ENCODE measurements at regions not wholly inside any gene's neighbourhood (a gene's known extent, or its start where the extent isn't known, plus 50 kb on each side); places are given as distances from the start of the nearest gene placed in this dataset.

GRCh38 chr2:107618769-107619168 is 207.9 kb upstream of the RGPD4 start:
- H3K4me3 ChIP-seq (ENCODE audit: low read length): no peak overlapping the region
- H3K27me3 ChIP-seq (ENCODE audit: control insufficient read depth in 1 of 2, insufficient read depth in 2 of 2, low read length in 2 of 2): no peaks in the 10 kb centered on the region
- peaks cover 0 to 7% of the 10 kb centered on the region in 2 experiments for H3K9me3 ChIP-seq (ENCODE audit: control insufficient read depth in 1 of 2, insufficient read depth in 1 of 2, low read length in 2 of 2)
- no peaks in the 10 kb centered on the region for H3K4me1 Mint-ChIP-seq (ENCODE audit: low read depth)
- no peak overlapping the region for H3K27ac Mint-ChIP-seq
- H3K4me3 Mint-ChIP-seq: no peak overlapping the region
- H3K9me3 Mint-ChIP-seq: no peaks in the 10 kb centered on the region
- CTCF ChIA-PET: no interaction called here
- H3K27me3 Mint-ChIP-seq: no peaks in the 10 kb centered on the region
- no peaks in the 10 kb centered on the region for H3K36me3 Mint-ChIP-seq (ENCODE audit: low read depth)
- no peak for ATAC-seq (ENCODE audit: poor library complexity)
- H3K27ac ChIP-seq (ENCODE audit: low read depth in 1 of 2, low read length in 2 of 2): no peak overlapping the region
- no peak for DNase-seq
- TF ChIP-seq, protein P1, sequence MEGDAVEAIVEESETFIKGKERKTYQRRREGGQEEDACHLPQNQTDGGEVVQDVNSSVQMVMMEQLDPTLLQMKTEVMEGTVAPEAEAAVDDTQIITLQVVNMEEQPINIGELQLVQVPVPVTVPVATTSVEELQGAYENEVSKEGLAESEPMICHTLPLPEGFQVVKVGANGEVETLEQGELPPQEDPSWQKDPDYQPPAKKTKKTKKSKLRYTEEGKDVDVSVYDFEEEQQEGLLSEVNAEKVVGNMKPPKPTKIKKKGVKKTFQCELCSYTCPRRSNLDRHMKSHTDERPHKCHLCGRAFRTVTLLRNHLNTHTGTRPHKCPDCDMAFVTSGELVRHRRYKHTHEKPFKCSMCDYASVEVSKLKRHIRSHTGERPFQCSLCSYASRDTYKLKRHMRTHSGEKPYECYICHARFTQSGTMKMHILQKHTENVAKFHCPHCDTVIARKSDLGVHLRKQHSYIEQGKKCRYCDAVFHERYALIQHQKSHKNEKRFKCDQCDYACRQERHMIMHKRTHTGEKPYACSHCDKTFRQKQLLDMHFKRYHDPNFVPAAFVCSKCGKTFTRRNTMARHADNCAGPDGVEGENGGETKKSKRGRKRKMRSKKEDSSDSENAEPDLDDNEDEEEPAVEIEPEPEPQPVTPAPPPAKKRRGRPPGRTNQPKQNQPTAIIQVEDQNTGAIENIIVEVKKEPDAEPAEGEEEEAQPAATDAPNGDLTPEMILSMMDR (IDR thresholded peaks at IDR 0.05): no peak
- intact Hi-C loops (cut with DNase I, micrococcal nuclease): no loop called here
- H3K36me3 ChIP-seq (ENCODE audit: insufficient read depth, low read length): no peaks in the 10 kb centered on the region
- POLR2A ChIA-PET: no interaction called here
- no peaks in the 10 kb centered on the region for H3K4me1 ChIP-seq (ENCODE audit: insufficient read depth, low read length)

- no peaks in the 10 kb centered on the region for H3K36me3 ChIP-seq (ENCODE audit: insufficient read depth, low read length)
- TF ChIP-seq, protein P1 (IDR thresholded peaks at IDR 0.05): no peak
- H3K4me3 Mint-ChIP-seq: no peak overlapping the region
- H3K4me1 ChIP-seq (ENCODE audit: insufficient read depth, low read length): no peaks in the 10 kb centered on the region
- ChIA-PET POLR2A (no interaction called here), CTCF (no interaction called here)
- H3K4me3 ChIP-seq (ENCODE audit: low read length): no peak overlapping the region
- H3K36me3 Mint-ChIP-seq (ENCODE audit: low read depth): no peaks in the 10 kb centered on the region
- no peaks in the 10 kb centered on the region for H3K4me1 Mint-ChIP-seq (ENCODE audit: low read depth)
- no peak overlapping the region for H3K27ac ChIP-seq (ENCODE audit: low read depth in 1 of 2, low read length in 2 of 2)
- H3K27me3 Mint-ChIP-seq: no peaks in the 10 kb centered on the region
- DNase-seq (no peak), ATAC-seq (ENCODE audit: poor library complexity) (no peak)
- intact Hi-C loops (cut with DNase I, micrococcal nuclease): no loop called here
- H3K27ac Mint-ChIP-seq: no peak overlapping the region
- H3K27me3 ChIP-seq (ENCODE audit: control insufficient read depth in 1 of 2, insufficient read depth in 2 of 2, low read length in 2 of 2): no peaks in the 10 kb centered on the region
- peaks cover 0 to 7% of the 10 kb centered on the region in 2 experiments for H3K9me3 ChIP-seq (ENCODE audit: control insufficient read depth in 1 of 2, insufficient read depth in 1 of 2, low read length in 2 of 2)
- H3K9me3 Mint-ChIP-seq: peaks cover 2% of the 10 kb centered on the region
Measured at GRCh38 chr2:107621186-107622165, 205.2 kb upstream of the RGPD4 start.

DNA sequence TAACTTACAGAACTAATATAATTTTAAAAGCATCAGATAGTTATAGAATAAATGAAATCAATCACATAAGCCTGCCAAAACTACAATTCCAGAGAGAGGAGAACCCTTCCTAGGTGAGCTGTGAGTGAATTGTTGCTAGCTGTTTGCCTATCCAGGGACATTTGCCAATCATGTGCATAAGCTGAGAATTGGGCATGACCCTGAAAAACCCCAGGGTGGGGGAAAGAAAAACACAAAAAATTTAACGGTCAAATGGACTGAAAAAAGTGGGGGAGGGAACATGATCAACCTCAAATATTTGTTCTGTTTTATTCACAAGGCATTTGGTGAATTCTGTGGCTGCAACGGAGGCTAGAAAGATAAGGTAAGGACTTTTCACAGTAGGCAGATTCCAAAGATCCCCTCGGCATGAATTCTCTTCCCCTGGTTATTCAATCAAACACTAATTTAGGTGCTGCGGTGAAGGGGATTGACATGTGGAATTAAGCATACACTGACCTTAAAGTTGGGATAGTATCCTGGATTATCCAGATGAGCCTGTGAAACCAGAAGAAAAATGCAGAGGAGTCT is 203.9 kb upstream of the RGPD4 start:
- ChIA-PET CTCF (no interaction called here), POLR2A (no interaction called here)
- no peaks in the 10 kb centered on the region for H3K4me1 Mint-ChIP-seq (ENCODE audit: low read depth)
- no peak for DNase-seq
- TF ChIP-seq, protein P1 (IDR thresholded peaks at IDR 0.05): no peak
- ATAC-seq (ENCODE audit: poor library complexity): no peak
- no peaks in the 10 kb centered on the region for H3K36me3 ChIP-seq (ENCODE audit: insufficient read depth, low read length)
- no peak overlapping the region for H3K27ac Mint-ChIP-seq
- no peaks in the 10 kb centered on the region for H3K27me3 ChIP-seq (ENCODE audit: control insufficient read depth in 1 of 2, insufficient read depth in 2 of 2, low read length in 2 of 2)
- H3K36me3 Mint-ChIP-seq (ENCODE audit: low read depth): no peaks in the 10 kb centered on the region
- peaks cover 9% of the 10 kb centered on the region for H3K9me3 Mint-ChIP-seq
- no peak overlapping the region for H3K4me3 ChIP-seq (ENCODE audit: low read length)
- H3K27ac ChIP-seq (ENCODE audit: low read depth in 1 of 2, low read length in 2 of 2): no peak overlapping the region
- H3K4me1 ChIP-seq (ENCODE audit: insufficient read depth, low read length): no peaks in the 10 kb centered on the region
- H3K9me3 ChIP-seq (ENCODE audit: control insufficient read depth in 1 of 2, insufficient read depth in 1 of 2, low read length in 2 of 2): peaks cover 0 to 8% of the 10 kb centered on the region in 2 experiments
- H3K27me3 Mint-ChIP-seq: no peaks in the 10 kb centered on the region
- intact Hi-C loops (cut with DNase I, micrococcal nuclease): no loop called here
- H3K4me3 Mint-ChIP-seq: no peak overlapping the region
